HG02852 (cell line): ENCODE measurements at regions not wholly inside any gene's neighbourhood (a gene's known extent, or its start where the extent isn't known, plus 50 kb on each side); places are given as distances from the start of the nearest gene placed in this dataset.

Experiments used
- ATAC-seq: cut with Tn5 transposase; IDR thresholded peaks from one replicate; pipeline ENCODE4 v1.9.1; 2021; ENCODE audit warnings: mild to moderate bottlenecking, moderate library complexity; ENCODE audit not compliant: unreplicated experiment

DNA sequence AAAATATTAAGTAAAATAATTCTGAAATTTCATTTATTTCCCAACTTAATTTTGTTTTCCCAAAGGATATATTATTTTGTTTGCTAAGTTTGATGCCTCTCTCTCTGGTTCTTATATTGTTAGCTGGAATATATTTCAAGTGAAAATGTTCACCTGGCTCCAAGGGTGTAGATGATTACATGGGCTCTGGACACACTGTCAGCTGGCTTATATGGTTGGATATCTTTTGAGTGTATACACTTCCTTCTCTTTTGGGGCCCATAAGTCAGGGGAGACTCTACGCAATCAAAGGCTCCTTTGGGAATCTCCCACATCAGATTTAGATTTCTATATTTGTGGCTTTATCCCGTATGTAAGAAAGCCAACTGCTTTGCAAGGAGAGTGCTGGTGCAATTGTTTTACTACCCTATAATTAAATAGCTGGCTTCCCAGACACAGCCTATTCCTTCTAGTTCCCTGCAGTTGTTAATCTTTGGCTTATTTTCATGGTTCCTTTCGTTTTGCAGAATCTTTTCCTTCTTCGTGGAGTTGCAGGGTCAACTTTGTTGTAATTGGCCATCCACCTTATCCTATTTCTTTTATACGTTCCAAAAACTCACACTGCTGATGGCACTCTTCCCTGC, 225.7 kb downstream of the DPH6 start:
- ATAC-seq = no peak

DNA sequence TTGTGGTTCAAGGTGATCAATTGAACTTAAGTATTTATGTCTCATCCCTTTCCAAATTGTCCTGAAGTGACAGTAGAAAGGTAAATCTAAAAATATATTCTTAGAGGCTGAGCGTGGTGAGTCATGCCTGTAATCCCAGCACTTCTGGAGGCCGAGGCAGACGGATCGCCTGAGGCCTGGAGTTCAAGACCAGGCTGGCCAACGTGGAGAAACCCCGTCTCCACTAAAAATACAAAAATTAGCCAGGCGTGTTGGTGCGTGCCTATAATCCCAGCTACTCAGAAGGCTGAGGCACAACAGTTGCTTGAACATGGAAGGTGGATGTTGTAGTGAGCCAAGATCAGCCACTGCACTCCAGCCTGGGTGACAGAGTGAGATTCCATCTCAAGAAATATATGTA, 226.6 kb downstream of the DPH6 start:
- no peak for ATAC-seq

GRCh38 chr15:35317217-35317616, 228.7 kb downstream of the DPH6 start:
- no peak for ATAC-seq

- no peak for ATAC-seq
These were observed 227.2 kb upstream of the NANOGP8 start for GRCh38 chr15:35312344-35312743.

GRCh38 chr15:35311615-35312014, 226.5 kb upstream of the NANOGP8 start:
- ATAC-seq = no peak

DNA sequence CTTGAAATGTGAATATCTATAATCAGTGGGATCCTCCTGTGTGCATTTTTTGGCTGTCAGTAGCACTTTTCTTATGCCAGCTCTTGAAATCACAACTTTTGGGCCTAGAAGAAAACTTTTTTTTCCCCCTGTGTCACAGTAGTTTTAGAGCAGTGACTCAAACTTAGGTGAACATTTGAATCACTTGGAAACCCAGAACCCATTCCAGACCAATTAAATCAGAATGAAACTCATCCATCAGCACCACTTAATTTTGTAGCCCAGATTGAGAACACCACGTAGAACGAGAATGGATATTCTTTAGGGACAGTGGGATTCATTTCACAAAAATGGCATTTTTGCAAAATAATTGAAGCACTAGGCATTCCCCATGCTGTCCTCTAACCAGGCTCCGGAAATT, 224.8 kb upstream of the NANOGP8 start:
- no peak for ATAC-seq

GRCh38 chr15:35308802-35309201, 223.7 kb upstream of the NANOGP8 start:
- no peak for ATAC-seq

GRCh38 chr15:35307676-35308075, 222.6 kb upstream of the NANOGP8 start:
- ATAC-seq = no peak

GRCh38 chr15:35307026-35307425, 221.9 kb upstream of the NANOGP8 start:
- ATAC-seq = no peak

DNA sequence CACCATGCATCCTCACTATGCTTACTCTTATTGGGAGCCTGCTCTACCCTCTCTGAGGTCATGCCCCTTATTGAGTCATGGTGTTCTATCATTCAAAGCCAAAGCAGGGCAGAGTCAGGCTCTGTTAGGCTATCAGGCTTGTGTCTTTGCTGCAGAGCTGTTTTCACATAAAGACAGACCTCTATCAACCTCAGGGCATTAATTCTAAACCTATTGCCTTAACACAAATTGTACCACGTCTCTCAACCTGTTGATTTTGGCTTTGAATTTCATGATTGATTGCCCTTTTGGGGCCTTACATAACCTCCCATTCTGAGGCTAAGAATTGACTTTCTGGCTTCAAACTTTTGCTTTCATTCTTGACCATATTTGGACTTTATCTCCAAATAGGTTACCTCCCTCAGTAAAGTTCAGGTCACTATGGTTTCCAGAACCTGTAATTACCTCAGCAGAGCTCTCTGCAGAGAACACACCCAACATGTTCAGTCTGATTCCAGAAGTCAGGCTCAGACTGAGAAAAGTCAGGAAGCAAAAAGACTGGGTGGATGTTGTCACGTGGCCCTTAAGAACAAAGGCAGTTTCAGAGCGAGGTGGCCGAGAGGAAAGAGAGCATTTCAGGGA, 221.4 kb upstream of the NANOGP8 start:
- ATAC-seq = no peak

DNA sequence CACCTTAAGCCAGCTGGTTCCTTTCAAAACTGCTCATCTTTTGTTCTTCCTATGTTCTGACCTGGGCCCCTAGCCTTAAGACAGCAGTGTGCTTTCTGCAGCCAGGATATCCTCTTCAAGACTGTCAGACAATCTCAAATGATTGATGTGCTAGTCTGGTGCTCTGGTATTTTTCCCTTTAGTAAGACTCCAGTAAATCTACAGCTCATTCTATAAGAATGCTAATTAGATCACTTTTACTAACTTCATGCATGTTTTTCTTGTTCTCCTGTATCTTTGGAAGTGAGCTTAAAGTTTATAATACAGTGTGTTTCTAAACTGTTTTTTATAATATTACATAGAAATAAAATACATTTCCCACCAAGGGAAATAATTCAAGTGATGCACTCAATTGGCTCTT, 220.9 kb upstream of the NANOGP8 start:
- ATAC-seq = no peak

DNA sequence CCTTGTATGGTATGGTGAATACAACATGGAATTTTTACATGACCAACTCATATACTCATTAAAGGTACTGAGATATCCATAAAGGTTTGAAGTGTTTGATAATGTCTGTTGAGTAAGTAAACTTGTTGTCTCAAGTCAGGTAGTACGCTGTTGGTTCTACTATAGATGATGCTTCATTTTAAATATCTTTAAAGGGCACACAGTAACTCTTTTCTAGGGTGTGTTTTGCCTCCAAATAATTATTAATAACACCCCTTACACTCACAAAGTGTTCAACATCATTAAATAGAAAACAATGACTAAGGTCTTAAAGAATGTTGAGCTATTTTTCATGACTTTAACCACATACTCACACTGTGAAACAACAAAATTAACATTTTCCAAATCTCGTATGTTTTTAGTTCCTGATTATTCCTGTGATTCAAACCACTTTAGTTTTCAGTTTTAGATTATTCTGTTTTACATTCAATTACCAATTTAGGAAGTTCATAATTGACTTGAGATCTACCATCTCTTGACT, 220.0 kb upstream of the NANOGP8 start:
- ATAC-seq = no peak

DNA sequence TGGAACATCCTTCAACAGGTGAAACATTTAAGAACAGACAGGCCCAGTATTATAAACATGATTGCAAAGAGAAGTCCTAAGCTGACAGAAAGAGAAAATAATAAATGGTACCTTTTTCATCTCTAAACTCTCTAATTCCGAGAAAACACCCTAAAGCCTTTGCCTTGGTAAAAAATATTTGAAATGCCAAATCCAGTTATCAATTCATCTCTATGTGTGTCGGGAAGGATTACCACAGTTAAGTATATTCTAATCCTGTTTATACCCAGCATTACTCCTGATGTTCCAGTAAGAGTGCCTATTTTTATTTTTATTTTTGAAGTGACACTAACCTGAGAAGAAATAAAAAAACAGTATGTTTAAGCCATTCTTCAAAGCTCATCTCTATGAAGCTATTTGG, 219.3 kb upstream of the NANOGP8 start:
- no peak for ATAC-seq

DNA sequence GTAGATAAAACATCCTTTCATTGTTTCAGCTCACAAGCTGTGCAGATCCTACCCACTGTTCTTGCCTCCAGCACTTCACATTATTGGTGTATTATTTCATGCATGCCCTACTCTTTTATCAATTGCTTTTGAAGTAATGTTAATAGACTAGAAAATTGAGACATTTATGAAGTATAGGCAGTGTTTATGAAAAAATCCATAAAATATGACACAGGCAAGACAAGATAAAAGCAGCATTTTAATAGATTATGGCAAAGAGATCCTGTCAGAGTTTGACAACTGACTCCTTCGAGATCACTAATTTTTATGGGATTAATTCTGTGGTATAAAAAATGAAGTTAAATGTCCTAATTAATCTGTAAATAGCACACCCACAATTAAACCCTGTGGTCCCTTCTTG, 217.2 kb upstream of the NANOGP8 start:
- no peak for ATAC-seq

DNA sequence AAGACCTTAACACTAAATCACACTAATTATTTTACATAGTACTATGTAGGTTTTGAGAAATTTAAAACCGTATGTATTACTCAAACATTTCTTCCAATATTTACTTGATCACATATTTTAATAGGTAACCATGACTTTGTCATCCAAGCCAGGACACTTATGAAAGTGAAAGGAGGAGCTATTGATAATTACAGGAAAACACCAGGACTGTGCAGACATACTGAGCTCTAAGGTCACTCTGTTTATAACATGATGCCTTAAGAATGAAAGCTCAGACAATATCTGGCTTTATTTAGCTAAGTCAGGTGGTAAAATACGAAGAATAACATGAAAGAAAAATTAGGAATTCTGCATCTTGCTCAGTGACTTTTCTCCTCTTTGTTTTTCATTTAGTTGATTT, 216.0 kb upstream of the NANOGP8 start:
- no peak for ATAC-seq

- no peak for ATAC-seq
These were observed 214.1 kb upstream of the NANOGP8 start for GRCh38 chr15:35299059-35299735.

- ATAC-seq = no peak
These were observed 213.4 kb upstream of the NANOGP8 start for GRCh38 chr15:35298509-35298908.

GRCh38 chr15:35293353-35294130, 208.4 kb upstream of the NANOGP8 start:
- ATAC-seq = no peak

DNA sequence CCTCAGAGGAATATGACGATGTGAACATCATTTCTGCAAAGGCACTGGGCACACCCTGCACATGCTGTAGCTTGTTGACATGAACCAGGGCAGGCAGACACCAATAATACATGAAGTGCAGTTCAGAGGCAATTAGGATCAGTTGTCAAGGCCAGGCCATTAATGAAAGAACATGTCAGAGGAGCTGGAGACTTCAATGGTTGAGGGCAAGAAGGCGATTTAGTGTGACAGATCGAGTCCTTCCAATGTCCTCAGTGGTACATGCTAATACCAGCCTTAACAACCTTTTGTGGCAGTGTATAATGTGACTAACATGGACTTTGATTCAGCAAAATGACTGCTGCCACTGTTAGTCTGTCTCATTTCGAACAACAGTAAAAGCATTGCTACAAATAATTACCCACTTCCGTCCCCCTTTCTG, 205.2 kb upstream of the NANOGP8 start:
- ATAC-seq = no peak

- peak; percentile 59 for ATAC-seq
These were observed 204.0 kb upstream of the NANOGP8 start for GRCh38 chr15:35289024-35289617.

- no peak for ATAC-seq
These were observed 203.5 kb upstream of the NANOGP8 start for GRCh38 chr15:35288580-35288979.
